NB4 (cell line): ENCODE measurements at regions not wholly inside any gene's neighbourhood (a gene's known extent, or its start where the extent isn't known, plus 50 kb on each side); places are given as distances from the start of the nearest gene placed in this dataset.

Experiments
- MYC ChIP-seq: IDR thresholded peaks from 2 replicates; pipeline ENCODE4 v1.6.1; 2011; ENCODE audit warnings: low read depth, low read length
- POLR2A ChIP-seq: IDR thresholded peaks from 2 replicates; pipeline ENCODE4 v1.6.1; 2011; ENCODE audit warnings: mild to moderate bottlenecking; ENCODE audit not compliant: insufficient read length; ENCODE audit errors: extremely low read depth
- TF ChIP-seq, protein P1 (sequence below): IDR thresholded peaks from one replicate; pipeline ENCODE4 v1.5.1; 2012; ENCODE audit warnings: low read depth, low read length
- TF ChIP-seq, protein P2 (sequence below): IDR thresholded peaks from 2 replicates; pipeline ENCODE4 v1.6.1; 2011; ENCODE audit warnings: low read depth, low read length

- TF ChIP-seq, protein P1, sequence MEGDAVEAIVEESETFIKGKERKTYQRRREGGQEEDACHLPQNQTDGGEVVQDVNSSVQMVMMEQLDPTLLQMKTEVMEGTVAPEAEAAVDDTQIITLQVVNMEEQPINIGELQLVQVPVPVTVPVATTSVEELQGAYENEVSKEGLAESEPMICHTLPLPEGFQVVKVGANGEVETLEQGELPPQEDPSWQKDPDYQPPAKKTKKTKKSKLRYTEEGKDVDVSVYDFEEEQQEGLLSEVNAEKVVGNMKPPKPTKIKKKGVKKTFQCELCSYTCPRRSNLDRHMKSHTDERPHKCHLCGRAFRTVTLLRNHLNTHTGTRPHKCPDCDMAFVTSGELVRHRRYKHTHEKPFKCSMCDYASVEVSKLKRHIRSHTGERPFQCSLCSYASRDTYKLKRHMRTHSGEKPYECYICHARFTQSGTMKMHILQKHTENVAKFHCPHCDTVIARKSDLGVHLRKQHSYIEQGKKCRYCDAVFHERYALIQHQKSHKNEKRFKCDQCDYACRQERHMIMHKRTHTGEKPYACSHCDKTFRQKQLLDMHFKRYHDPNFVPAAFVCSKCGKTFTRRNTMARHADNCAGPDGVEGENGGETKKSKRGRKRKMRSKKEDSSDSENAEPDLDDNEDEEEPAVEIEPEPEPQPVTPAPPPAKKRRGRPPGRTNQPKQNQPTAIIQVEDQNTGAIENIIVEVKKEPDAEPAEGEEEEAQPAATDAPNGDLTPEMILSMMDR: no peak
- TF ChIP-seq POLR2A (no peak), MYC (no peak)
- TF ChIP-seq, protein P2, sequence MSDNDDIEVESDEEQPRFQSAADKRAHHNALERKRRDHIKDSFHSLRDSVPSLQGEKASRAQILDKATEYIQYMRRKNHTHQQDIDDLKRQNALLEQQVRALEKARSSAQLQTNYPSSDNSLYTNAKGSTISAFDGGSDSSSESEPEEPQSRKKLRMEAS: no peak
Measured at GRCh38 chr5:158492841-158493242, 606.9 kb downstream of the EBF1 start.
